ENCODE measurements at regions not wholly inside any gene's neighbourhood (a gene's known extent, or its start where the extent isn't known, plus 50 kb on each side); places are given as distances from the start of the nearest gene placed in this dataset.

GRCh38 chr16:22970209-22970865 is 156.4 kb downstream of the HS3ST2 start:
- TF ChIP-seq CTCF (IDR thresholded peaks at IDR 0.05) (no peak), EZH2 (IDR thresholded peaks at IDR 0.05; ENCODE audit: borderline replicate concordance, insufficient read depth, low read depth, low read length, poor library complexity, severe bottlenecking) (no peak)
